Chondrocyte (in vitro differentiated cells): ENCODE measurements at regions not wholly inside any gene's neighbourhood (a gene's known extent, or its start where the extent isn't known, plus 50 kb on each side); places are given as distances from the start of the nearest gene placed in this dataset.

ENCODE experiments used
- DNase-seq: peaks from one replicate; pipeline ENCODE4 v3.0.0; 2021; ENCODE audit warnings: mixed read lengths, low spot score
- H3K27ac Mint-ChIP-seq: one replicate; pipeline ENCODE4 v1.8.0; 2021; ENCODE audit warnings: mild to moderate bottlenecking, moderate library complexity, mixed read lengths; ENCODE audit not compliant: unreplicated experiment
- H3K27me3 Mint-ChIP-seq: 2 replicates; pipeline ENCODE4 v1.8.0; 2021; ENCODE audit warnings: low read depth, mixed read lengths
- H3K36me3 Mint-ChIP-seq: 2 replicates; pipeline ENCODE4 v1.8.0; 2021; ENCODE audit warnings: low read depth, mixed read lengths
- H3K4me1 Mint-ChIP-seq: 2 replicates; pipeline ENCODE4 v1.8.0; 2021; ENCODE audit warnings: low read depth, mild to moderate bottlenecking, mixed read lengths
- H3K4me3 Mint-ChIP-seq: one replicate; pipeline ENCODE4 v1.8.0; 2021; ENCODE audit warnings: mild to moderate bottlenecking, moderate library complexity, mixed read lengths; ENCODE audit not compliant: unreplicated experiment
- H3K9me3 Mint-ChIP-seq: 2 replicates; pipeline ENCODE4 v1.8.0; 2021; ENCODE audit warnings: low read depth, mixed read lengths
- CTCF ChIP-seq: fragments of 200-600 bp; sonication (generic); IDR thresholded peaks from 2 replicates; pipeline ENCODE4 v1.5.0; 2021; ENCODE audit warnings: antibody characterized with exemption, mild to moderate bottlenecking, moderate library complexity

- H3K27ac Mint-ChIP-seq: no peak overlapping the region
- peaks cover 46% of the 10 kb centered on the region for H3K27me3 Mint-ChIP-seq
- H3K36me3 Mint-ChIP-seq: no peaks in the 10 kb centered on the region
- H3K4me1 Mint-ChIP-seq: no peaks in the 10 kb centered on the region
- no peak overlapping the region for H3K4me3 Mint-ChIP-seq
- no peak for DNase-seq
- H3K9me3 Mint-ChIP-seq: no peaks in the 10 kb centered on the region
- no peak for TF ChIP-seq CTCF
Measured at GRCh38 chr16:54216688-54217087, 69.9 kb downstream of the IRX3 start.

GRCh38 chr16:54216268-54216667, 70.3 kb downstream of the IRX3 start:
- no peak overlapping the region for H3K4me3 Mint-ChIP-seq
- H3K36me3 Mint-ChIP-seq: no peaks in the 10 kb centered on the region
- TF ChIP-seq CTCF: no peak
- peaks cover 49% of the 10 kb centered on the region for H3K27me3 Mint-ChIP-seq
- H3K27ac Mint-ChIP-seq: no peak overlapping the region
- DNase-seq: no peak
- no peaks in the 10 kb centered on the region for H3K4me1 Mint-ChIP-seq
- no peaks in the 10 kb centered on the region for H3K9me3 Mint-ChIP-seq

GRCh38 chr16:54215471-54215870, 71.1 kb downstream of the IRX3 start:
- no peak for TF ChIP-seq CTCF
- DNase-seq: no peak
- peaks cover 55% of the 10 kb centered on the region for H3K27me3 Mint-ChIP-seq
- H3K27ac Mint-ChIP-seq: no peak overlapping the region
- H3K9me3 Mint-ChIP-seq: no peaks in the 10 kb centered on the region
- no peak overlapping the region for H3K4me3 Mint-ChIP-seq
- no peaks in the 10 kb centered on the region for H3K36me3 Mint-ChIP-seq
- H3K4me1 Mint-ChIP-seq: no peaks in the 10 kb centered on the region

- TF ChIP-seq CTCF: no peak
- Mint-ChIP-seq H3K27ac (no peak overlapping the region), H3K27me3 (peaks cover 58% of the 10 kb centered on the region), H3K4me1 (no peaks in the 10 kb centered on the region), H3K36me3 (no peaks in the 10 kb centered on the region), H3K4me3 (no peak overlapping the region), H3K9me3 (no peaks in the 10 kb centered on the region)
- no peak for DNase-seq
Measured at GRCh38 chr16:54213322-54213721, 73.3 kb downstream of the IRX3 start.

- no peak for DNase-seq
- Mint-ChIP-seq H3K4me3 (no peak overlapping the region), H3K27me3 (peaks cover 58% of the 10 kb centered on the region), H3K4me1 (no peaks in the 10 kb centered on the region), H3K36me3 (no peaks in the 10 kb centered on the region), H3K9me3 (no peaks in the 10 kb centered on the region), H3K27ac (no peak overlapping the region)
- no peak for TF ChIP-seq CTCF
Measured at GRCh38 chr16:54212893-54213292, 73.7 kb downstream of the IRX3 start.
